PC-3 (cell line): ENCODE measurements at regions not wholly inside any gene's neighbourhood (a gene's known extent, or its start where the extent isn't known, plus 50 kb on each side); places are given as distances from the start of the nearest gene placed in this dataset.

ENCODE experiments used
- ATAC-seq: fragments of 200-7000 bp; cut with Tn5 transposase; 2 replicates; pipeline ENCODE4 v1.9.1; 2020; ENCODE audit warnings: mild to moderate bottlenecking, moderate library complexity
- BruUV-seq: library from RNA; stranded (reverse); fragments of 400-500 nt; replicated peaks from 2 replicates; lab custom pipeline; 2021; lab: Mats Ljungman, UMichigan
- CTCF ChIA-PET: fragments of 300-600 bp; sonication (Branson Sonifier 250); formaldehyde crosslinking; loops from one replicate; lab custom pipeline; 2022; ENCODE audit warnings: antibody characterized with exemption; lab: Charles Lee
- POLR2A ChIA-PET: fragments of 300-600 bp; sonication (Branson Sonifier 250); formaldehyde crosslinking; loops from one replicate; lab custom pipeline; 2022; ENCODE audit warnings: antibody characterized with exemption; ENCODE audit not compliant: unreplicated experiment; lab: Charles Lee
- DNase-seq: peaks from one replicate; pipeline ENCODE4 v3.0.0-alpha.2; 2015
- H2AFZ ChIP-seq: fragments of 300-600 bp; sonication (generic); 2 replicates; pipeline ENCODE4 v1.6.0; 2016; ENCODE audit warnings: antibody characterized with exemption, low read length
- H3F3A ChIP-seq: fragments of 300-600 bp; sonication (generic); one replicate; pipeline ENCODE4 v1.6.0; 2017; ENCODE audit warnings: antibody characterized with exemption, low read length, control low read depth, mild to moderate bottlenecking; ENCODE audit not compliant: unreplicated experiment
- H3K27ac ChIP-seq: fragments of 300-600 bp; sonication (generic); 2 replicates; pipeline ENCODE4 v1.5.1; 2016; ENCODE audit warnings: mild to moderate bottlenecking, low read length
- H3K27me3 ChIP-seq: fragments of 300-600 bp; sonication (generic); 2 replicates; pipeline ENCODE4 v1.6.1; 2016; ENCODE audit warnings: low read length, mixed read lengths
- H3K36me3 ChIP-seq: fragments of 300-600 bp; sonication (generic); 2 replicates; pipeline ENCODE4 v1.6.1; 2016; ENCODE audit warnings: low read depth, mixed run types, low read length, mixed read lengths
- H3K4me1 ChIP-seq: fragments of 300-600 bp; sonication (generic); 2 replicates; pipeline ENCODE4 v1.5.1; 2016; ENCODE audit warnings: low read length; ENCODE audit not compliant: insufficient read depth
- H3K4me2 ChIP-seq: fragments of 300-600 bp; sonication (generic); 2 replicates; pipeline ENCODE4 v1.6.0; 2016; ENCODE audit warnings: low read length
- H3K4me3 ChIP-seq: fragments of 300-600 bp; sonication (generic); 2 replicates; pipeline ENCODE4 v1.5.1; 2016; ENCODE audit warnings: mild to moderate bottlenecking, low read length, mixed read lengths
- H3K79me2 ChIP-seq: fragments of 300-600 bp; sonication (generic); 2 replicates; pipeline ENCODE4 v1.6.1; 2017; ENCODE audit warnings: low read length, mixed read lengths
- H3K9ac ChIP-seq: fragments of 300-600 bp; sonication (generic); 2 replicates; pipeline ENCODE4 v1.6.0; 2016; ENCODE audit warnings: mild to moderate bottlenecking, low read length
- H3K9me2 ChIP-seq: fragments of 300-600 bp; sonication (generic); replicated peaks from 2 replicates; pipeline ENCODE4 v1.6.1; 2016; ENCODE audit warnings: mixed run types, low read length, mixed read lengths
- H3K9me3 ChIP-seq: fragments of 300-600 bp; sonication (generic); 2 replicates; pipeline ENCODE4 v1.6.1; 2016; ENCODE audit warnings: low read length, mixed read lengths
- H4K20me1 ChIP-seq: fragments of 300-600 bp; sonication (generic); 2 replicates; pipeline ENCODE4 v1.6.1; 2016; ENCODE audit warnings: low read length, mixed read lengths
- CTCF ChIP-seq: fragments of 300-600 bp; sonication (generic); conservative IDR thresholded peaks from 2 replicates; pipeline ENCODE4 v1.5.1; 2017; ENCODE audit warnings: antibody characterized with exemption, low read depth, mild to moderate bottlenecking, low read length
- EZH2 ChIP-seq: fragments of 300-600 bp; sonication (generic); IDR thresholded peaks from one replicate; pipeline ENCODE4 v1.6.1; 2017; ENCODE audit warnings: antibody characterized with exemption, mild to moderate bottlenecking, low read length; ENCODE audit not compliant: unreplicated experiment
- EZH2phosphoT487 ChIP-seq: fragments of 300-600 bp; sonication (generic); IDR thresholded peaks from 2 replicates; pipeline ENCODE4 v1.6.1; 2018; ENCODE audit warnings: mild to moderate bottlenecking, antibody characterized with exemption, low read length, borderline replicate concordance
- intact Hi-C: fragments of 100-400 bp; cut with micrococcal nuclease; formaldehyde crosslinking; loops from 2 replicates; pipeline ENCODE4 v1.9.0; 2023

GRCh38 chr4:8765631-8766590, 105.7 kb downstream of the HMX1 start:
- TF ChIP-seq EZH2 (no peak), CTCF (no peak), EZH2phosphoT487 (no peak)
- H3K4me3 ChIP-seq, result no peak overlapping the region
- intact Hi-C loops, result no loop called here
- no peak overlapping the region for H3K27ac ChIP-seq
- H3K36me3 ChIP-seq, result no peaks in the 10 kb centered on the region
- no peak overlapping the region for H2AFZ ChIP-seq
- DNase-seq (no peak), ATAC-seq (no peak)
- POLR2A ChIA-PET, result no interaction called here
- no peak overlapping the region for H3K4me2 ChIP-seq
- CTCF ChIA-PET, result no interaction called here
- no peak overlapping the region for H3K9ac ChIP-seq
- peaks cover 8% of the 10 kb centered on the region; the same call in 1 of the 2 replicates for H3K27me3 ChIP-seq
- no peaks in the 10 kb centered on the region for H3F3A ChIP-seq
- no peaks in the 10 kb centered on the region for H3K9me3 ChIP-seq
- H3K79me2 ChIP-seq, result no peaks in the 10 kb centered on the region
- no peaks in the 10 kb centered on the region for H3K9me2 ChIP-seq
- H3K4me1 ChIP-seq, result no peaks in the 10 kb centered on the region
- no peaks in the 10 kb centered on the region for H4K20me1 ChIP-seq
- BruUV-seq, result no TSS peak

GRCh38 chr4:8765084-8765483, 106.6 kb downstream of the HMX1 start:
- H3K27ac ChIP-seq, result no peak overlapping the region
- H3K79me2 ChIP-seq, result no peaks in the 10 kb centered on the region
- H2AFZ ChIP-seq, result no peak overlapping the region
- no peak for DNase-seq
- H3K4me2 ChIP-seq, result no peak overlapping the region
- H3K4me1 ChIP-seq, result no peaks in the 10 kb centered on the region
- TF ChIP-seq EZH2phosphoT487 (no peak), EZH2 (no peak), CTCF (no peak)
- H3F3A ChIP-seq, result no peaks in the 10 kb centered on the region
- ChIA-PET CTCF (no interaction called here), POLR2A (no interaction called here)
- no peak overlapping the region for H3K4me3 ChIP-seq
- H4K20me1 ChIP-seq, result no peaks in the 10 kb centered on the region
- H3K27me3 ChIP-seq, result peaks cover 13% of the 10 kb centered on the region; the same call in 1 of the 2 replicates
- BruUV-seq, result no TSS peak
- H3K9me3 ChIP-seq, result no peaks in the 10 kb centered on the region
- no peak overlapping the region for H3K9ac ChIP-seq
- no peak for ATAC-seq
- no peaks in the 10 kb centered on the region for H3K9me2 ChIP-seq
- intact Hi-C loops, result no loop called here
- H3K36me3 ChIP-seq, result no peaks in the 10 kb centered on the region
